ENCODE measurements at regions not wholly inside any gene's neighbourhood (a gene's known extent, or its start where the extent isn't known, plus 50 kb on each side); places are given as distances from the start of the nearest gene placed in this dataset.
"Not testable (repeated sequence)": the region's sequence is repeated elsewhere in the genome, so short reads cannot be mapped to it uniquely, and the experiment has no call there.

- H3K4me3 ChIP-seq (ENCODE audit: low read depth, low read length) = no peak overlapping the region
- DNase-seq (ENCODE audit: low read depth) = no peak
- TF ChIP-seq CTCF (conservative IDR thresholded peaks at IDR 0.05; ENCODE audit: low read depth, low read length) = no peak
Measured at GRCh38 chr11:37465221-37465620, 867.2 kb upstream of the RAG2 start.

GRCh38 chr11:37459456-37459855 lies 861.4 kb upstream of the RAG2 start:
- no peak for TF ChIP-seq CTCF (conservative IDR thresholded peaks at IDR 0.05; ENCODE audit: low read depth, low read length)
- no peak overlapping the region for H3K4me3 ChIP-seq (ENCODE audit: low read depth, low read length)
- DNase-seq (ENCODE audit: low read depth) = no peak

- no peak overlapping the region for H3K4me3 ChIP-seq (ENCODE audit: low read depth, low read length)
- no peak for DNase-seq (ENCODE audit: low read depth)
- no peak for TF ChIP-seq CTCF (conservative IDR thresholded peaks at IDR 0.05; ENCODE audit: low read depth, low read length)
Measured at GRCh38 chr11:37456746-37457145, 858.7 kb upstream of the RAG2 start.

GRCh38 chr11:37451903-37452302 lies 853.9 kb upstream of the RAG2 start:
- TF ChIP-seq CTCF (conservative IDR thresholded peaks at IDR 0.05; ENCODE audit: low read depth, low read length) = no peak
- peak; percentile 22 for DNase-seq (ENCODE audit: low read depth)
- no peak overlapping the region for H3K4me3 ChIP-seq (ENCODE audit: low read depth, low read length)

- no peak for DNase-seq (ENCODE audit: low read depth)
- H3K4me3 ChIP-seq (ENCODE audit: low read depth, low read length) = no peak overlapping the region
- TF ChIP-seq CTCF (conservative IDR thresholded peaks at IDR 0.05; ENCODE audit: low read depth, low read length) = no peak
Measured at GRCh38 chr11:37450613-37451012, 852.6 kb upstream of the RAG2 start.

- no peak for DNase-seq (ENCODE audit: low read depth)
- no peak overlapping the region for H3K4me3 ChIP-seq (ENCODE audit: low read depth, low read length)
- peak; percentile 68 for TF ChIP-seq CTCF (conservative IDR thresholded peaks at IDR 0.05; ENCODE audit: low read depth, low read length)
Measured at GRCh38 chr11:37449146-37449545, 851.1 kb upstream of the RAG2 start.

GRCh38 chr11:37442576-37442975 lies 844.5 kb upstream of the RAG2 start:
- no peak for DNase-seq (ENCODE audit: low read depth)
- H3K4me3 ChIP-seq (ENCODE audit: low read depth, low read length) = no peak overlapping the region
- no peak for TF ChIP-seq CTCF (conservative IDR thresholded peaks at IDR 0.05; ENCODE audit: low read depth, low read length)

- not testable (repeated sequence) for H3K4me3 ChIP-seq (ENCODE audit: low read depth, low read length); DNase-seq (ENCODE audit: low read depth)
Measured at GRCh38 chr11:37431633-37432230, 833.7 kb upstream of the RAG2 start.

GRCh38 chr11:37430966-37431632 lies 833.1 kb upstream of the RAG2 start:
- DNase-seq (ENCODE audit: low read depth); H3K4me3 ChIP-seq (ENCODE audit: low read depth, low read length): not testable (repeated sequence)
